ENCODE measurements at regions not wholly inside any gene's neighbourhood (a gene's known extent, or its start where the extent isn't known, plus 50 kb on each side); places are given as distances from the start of the nearest gene placed in this dataset.

- no peak for DNase-seq
Measured at GRCh38 chr1:14468751-14469150, 129.7 kb upstream of the KAZN start.

GRCh38 chr1:14470802-14471201 is 127.7 kb upstream of the KAZN start:
- DNase-seq = no peak

- no peak for DNase-seq
Measured at GRCh38 chr1:14474856-14475255, 123.6 kb upstream of the KAZN start.

- DNase-seq = no peak
Measured at GRCh38 chr1:14476170-14476955, 122.1 kb upstream of the KAZN start.

GRCh38 chr1:14478120-14478519 is 120.4 kb upstream of the KAZN start:
- DNase-seq = no peak

GRCh38 chr1:14479865-14480264 is 118.6 kb upstream of the KAZN start:
- no peak for DNase-seq

- DNase-seq = no peak
Measured at GRCh38 chr1:14482784-14483450, 115.6 kb upstream of the KAZN start.

GRCh38 chr1:14485285-14485684 is 113.2 kb upstream of the KAZN start:
- no peak for DNase-seq

GRCh38 chr1:14486401-14487201 is 111.9 kb upstream of the KAZN start:
- no peak for DNase-seq

- no peak for DNase-seq
Measured at GRCh38 chr1:14487671-14488070, 110.8 kb upstream of the KAZN start.

- no peak for DNase-seq
Measured at GRCh38 chr1:14494911-14495310, 103.6 kb upstream of the KAZN start.

GRCh38 chr1:14495381-14495780 is 103.1 kb upstream of the KAZN start:
- no peak for DNase-seq

- DNase-seq = no peak
Measured at GRCh38 chr1:14495996-14496395, 102.5 kb upstream of the KAZN start.

- DNase-seq = no peak
Measured at GRCh38 chr1:14498839-14499238, 99.6 kb upstream of the KAZN start.

GRCh38 chr1:14499312-14500040 is 99.0 kb upstream of the KAZN start:
- DNase-seq = no peak

GRCh38 chr1:14500041-14500440 is 98.4 kb upstream of the KAZN start:
- no peak for DNase-seq

GRCh38 chr1:14500912-14501311 is 97.6 kb upstream of the KAZN start:
- DNase-seq = no peak

- DNase-seq = no peak
Measured at GRCh38 chr1:14504517-14504916, 94.0 kb upstream of the KAZN start.

GRCh38 chr1:14506471-14507255 is 91.8 kb upstream of the KAZN start:
- no peak for DNase-seq

GRCh38 chr1:14507262-14507661 is 91.2 kb upstream of the KAZN start:
- no peak for DNase-seq

GRCh38 chr1:14508613-14509012 is 89.9 kb upstream of the KAZN start:
- DNase-seq = no peak

GRCh38 chr1:14511166-14511680 is 87.3 kb upstream of the KAZN start:
- DNase-seq = no peak

Data from activated effector memory CD4-positive, alpha-beta T cell treated with anti-CD3 and anti-CD28 coated beads, Interleukin-2, amount 50 U/mL, for 16 hours (primary cell).